ENCODE measurements at regions not wholly inside any gene's neighbourhood (a gene's known extent, or its start where the extent isn't known, plus 50 kb on each side); places are given as distances from the start of the nearest gene placed in this dataset.

DNA sequence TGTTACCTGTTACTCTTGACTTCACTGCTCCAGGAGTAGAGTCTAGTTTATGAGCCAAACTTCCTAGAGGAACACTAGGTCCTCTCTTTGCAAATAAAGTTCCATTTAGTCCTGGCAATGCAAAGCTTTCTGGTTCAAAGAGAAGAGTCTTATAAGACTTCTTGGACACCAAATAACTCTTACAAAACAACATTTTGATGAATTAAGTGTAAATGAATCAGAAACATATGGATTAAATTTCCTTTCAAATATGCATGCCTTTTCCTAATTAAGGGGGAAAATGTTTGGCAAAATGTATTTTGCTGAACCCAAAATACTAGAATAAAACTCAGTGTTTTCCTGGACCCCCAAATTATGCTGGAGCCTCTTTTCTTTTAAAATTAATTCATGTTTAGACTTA, 388.0 kb downstream of the FGF10 start:
- ChIA-PET POLR2A (interaction anchor here (1.0 to 1.5 kb wide), 2 partner anchors 20 to 28 kb away, joined by 3 to 5 read pairs; no protein-coding TSS in a partner anchor), CTCF (ENCODE audit: low intra/inter-chr PET ratio, low total read pairs) (no interaction called here)
- H3K4me3 ChIP-seq (replicated peaks in 1 of 3; ENCODE audit: insufficient read depth in 1 of 3, low read depth in 2 of 3, low read length in 3 of 3), result no peak overlapping the region; a peak in 1 of 6 replicates
- no peaks in the 10 kb centered on the region for H3K36me3 ChIP-seq (replicated peaks in 1 of 2; ENCODE audit: control insufficient read depth in 1 of 2, insufficient read depth in 2 of 2, low read length in 2 of 2)
- H3K9ac ChIP-seq (ENCODE audit: insufficient read depth, low read depth, low read length), result peak overlapping the region; percentile 64; the same call in 1 of the 2 replicates
- no peaks in the 10 kb centered on the region for H4K20me1 ChIP-seq (ENCODE audit: insufficient read depth, low read length)
- peaks cover 84% of the 10 kb centered on the region for H3K4me1 ChIP-seq (ENCODE audit: insufficient read depth, low read length)
- H3K4me2 ChIP-seq (ENCODE audit: low read depth, low read length), result peak overlapping the region; percentile 37; the same call in 1 of the 2 replicates
- intact Hi-C loops (cut with micrococcal nuclease; ENCODE audit: unreplicated experiment), result no loop called here
- H3K27me3 ChIP-seq (ENCODE audit: control insufficient read depth in 1 of 2, insufficient read depth in 2 of 2, low read length in 2 of 2), result no peaks in the 10 kb centered on the region
- in situ Hi-C loops (cut with HindIII; ENCODE audit: extremely low pct_ligation_motif_present, low pct_unique_long_range_greater_than_20kb), result no loop called here
- H2AFZ ChIP-seq (ENCODE audit: low read length), result peak overlapping the region; percentile 42
- peak overlapping the region; percentile 91 for H3K27ac ChIP-seq (ENCODE audit: extremely low read length, insufficient read depth, low read length)
- no peaks in the 10 kb centered on the region for H3K79me2 ChIP-seq (ENCODE audit: insufficient read depth, low read length)
- no TSS peak for BruUV-seq (replicated peaks)
- DNase-seq (ENCODE audit: low spot score) (no peak), FAIRE-seq (no peak), ATAC-seq (no peak)
- TF ChIP-seq MIXL1 (CRISPR knock-in tag; IDR thresholded peaks at IDR 0.05) (no peak), NFKBIZ (CRISPR knock-in tag; IDR thresholded peaks at IDR 0.05) (no peak), ZNF768 (CRISPR knock-in tag; IDR thresholded peaks at IDR 0.05) (no peak), ZFP62 (CRISPR knock-in tag; IDR thresholded peaks at IDR 0.05) (no peak), ATF1 (CRISPR knock-in tag; IDR thresholded peaks at IDR 0.05) (no peak), TBL1XR1 (IDR thresholded peaks at IDR 0.05; ENCODE audit: borderline replicate concordance, low read length, partially characterized antibody) (no peak), AGO2 (optimal IDR thresholded peaks at IDR 0.05; ENCODE audit: low read depth, low read length) (no peak), PATZ1 (CRISPR knock-in tag; IDR thresholded peaks at IDR 0.05) (no peak), ZNF737 (CRISPR knock-in tag; IDR thresholded peaks at IDR 0.05; ENCODE audit: borderline replicate concordance) (no peak), HOXA7 (CRISPR knock-in tag; IDR thresholded peaks at IDR 0.05) (no peak), ZNF674 (CRISPR knock-in tag; IDR thresholded peaks at IDR 0.05; ENCODE audit: low read depth) (no peak), PAXIP1 (CRISPR knock-in tag; conservative IDR thresholded peaks at IDR 0.05) (no peak), SALL1 (CRISPR knock-in tag; IDR thresholded peaks at IDR 0.05) (no peak), SP5 (CRISPR knock-in tag; IDR thresholded peaks at IDR 0.05; ENCODE audit: borderline replicate concordance, low read depth) (no peak)
- no peaks in the 10 kb centered on the region for H3K9me3 ChIP-seq (ENCODE audit: low read length)

All from HepG2 (cell line).